ELR (cell line): ENCODE measurements at regions not wholly inside any gene's neighbourhood (a gene's known extent, or its start where the extent isn't known, plus 50 kb on each side); places are given as distances from the start of the nearest gene placed in this dataset.
"Not testable (repeated sequence)": the region's sequence is repeated elsewhere in the genome, so short reads cannot be mapped to it uniquely, and the experiment has no call there.

Source experiments
- DNase-seq: peaks from one replicate; pipeline ENCODE4 v3.0.0-alpha.2; 2015; ENCODE audit warnings: low read depth

GRCh38 chr16:35196313-35196712 lies 1736.9 kb downstream of the TP53TG3F start:
- no peak for DNase-seq

- DNase-seq: no peak
Measured at GRCh38 chr16:35197656-35198055, 1738.2 kb downstream of the TP53TG3F start.

- DNase-seq: no peak
Measured at GRCh38 chr16:35198223-35199199, 1739.1 kb downstream of the TP53TG3F start.

- DNase-seq: no peak
Measured at GRCh38 chr16:35200662-35201061, 1741.2 kb downstream of the TP53TG3F start.

GRCh38 chr16:35201151-35201550 lies 1741.7 kb downstream of the TP53TG3F start:
- no peak for DNase-seq

GRCh38 chr16:35203636-35204035 lies 1744.2 kb downstream of the TP53TG3F start:
- no peak for DNase-seq

GRCh38 chr16:35207059-35207999 lies 1747.9 kb downstream of the TP53TG3F start:
- DNase-seq: no peak

- DNase-seq: no peak
Measured at GRCh38 chr16:35208001-35208935, 1748.9 kb downstream of the TP53TG3F start.

GRCh38 chr16:35210681-35211433 lies 1751.4 kb downstream of the TP53TG3F start:
- no peak for DNase-seq

GRCh38 chr16:35214840-35215239 lies 1755.4 kb downstream of the TP53TG3F start:
- DNase-seq: no peak

- DNase-seq: peak; percentile 0
Measured at GRCh38 chr16:35215287-35215686, 1755.9 kb downstream of the TP53TG3F start.

- not testable (repeated sequence) for DNase-seq
Measured at GRCh38 chr16:35216261-35216660, 1756.8 kb downstream of the TP53TG3F start.

GRCh38 chr16:35221482-35222185 lies 1762.2 kb downstream of the TP53TG3F start:
- DNase-seq: no peak

GRCh38 chr16:35234679-35235078 lies 1775.3 kb downstream of the TP53TG3F start:
- no peak for DNase-seq

- no peak for DNase-seq
Measured at GRCh38 chr16:35239561-35239960, 1780.1 kb downstream of the TP53TG3F start.

GRCh38 chr16:35249051-35249450 lies 1789.6 kb downstream of the TP53TG3F start:
- no peak for DNase-seq

GRCh38 chr16:35252356-35252936 lies 1793.0 kb downstream of the TP53TG3F start:
- peak; percentile 3 for DNase-seq

- DNase-seq: no peak
Measured at GRCh38 chr16:35255186-35255803, 1795.9 kb downstream of the TP53TG3F start.

- DNase-seq: no peak
Measured at GRCh38 chr16:35255816-35256215, 1796.4 kb downstream of the TP53TG3F start.
